Fibroblast of lung (primary cell): ENCODE measurements at regions not wholly inside any gene's neighbourhood (a gene's known extent, or its start where the extent isn't known, plus 50 kb on each side); places are given as distances from the start of the nearest gene placed in this dataset.

Experiments used
- CTCF ChIP-seq, 2 donors: IDR thresholded peaks in 1 of 2; conservative IDR thresholded peaks in 1 of 2; 1 replicate in 1 of 2; 2 replicates in 1 of 2; pipeline ENCODE4 v1.5.1; 2011 to 2012; ENCODE audit warnings: low read length in 2 of 2, control low read depth in 1 of 2, inconsistent platforms in 1 of 2, low read depth in 1 of 2, mild to moderate bottlenecking in 1 of 2
- EZH2 ChIP-seq: IDR thresholded peaks from 2 replicates; pipeline ENCODE4 v1.5.1; 2012; ENCODE audit warnings: low read length, control low read depth, mild to moderate bottlenecking; ENCODE audit errors: missing control alignments

GRCh38 chr22:22120160-22120559, 124.4 kb upstream of the VPREB1 start:
- TF ChIP-seq CTCF (conservative IDR thresholded peaks at IDR 0.05 in 1 of 2, IDR thresholded peaks at IDR 0.05 in 1 of 2; ENCODE audit: low read depth in 1 of 2, low read length in 2 of 2) (no peak), EZH2 (no peak)
